BJ (cell line): ENCODE measurements at regions not wholly inside any gene's neighbourhood (a gene's known extent, or its start where the extent isn't known, plus 50 kb on each side); places are given as distances from the start of the nearest gene placed in this dataset.

ENCODE experiments used
- CTCF ChIA-PET: fragments of 350-600 bp; formaldehyde crosslinking; extraction: SDS; loops from one replicate; lab custom pipeline; 2021; ENCODE audit warnings: antibody characterized with exemption, inconsistent platforms; lab: Yijun Ruan, JAX
- POLR2A ChIA-PET: fragments of 300-600 bp; sonication (Branson Sonifier 250); formaldehyde crosslinking; extraction: SDS; loops from one replicate; lab custom pipeline; 2021; ENCODE audit warnings: antibody characterized with exemption; lab: Charles Lee
- DNase-seq: peaks from one replicate; pipeline ENCODE4 v3.0.0-alpha.2; 2011; ENCODE audit warnings: low read depth
- H3K27me3 ChIP-seq: 2 replicates; pipeline ENCODE4 v1.6.0; 2011; ENCODE audit warnings: low read length; ENCODE audit not compliant: control insufficient read depth, insufficient read depth
- H3K36me3 ChIP-seq: 2 replicates; pipeline ENCODE4 v1.5.1; 2011; ENCODE audit warnings: low read length; ENCODE audit not compliant: control insufficient read depth, insufficient read depth
- H3K4me3 ChIP-seq: 2 replicates; pipeline ENCODE4 v1.5.1; 2011; ENCODE audit warnings: low read depth, mild to moderate bottlenecking, control low read depth, low read length
- TF ChIP-seq, protein P1 (sequence below): IDR thresholded peaks from 2 replicates; pipeline ENCODE4 v1.5.1; 2011; ENCODE audit warnings: low read depth, mild to moderate bottlenecking, control low read depth, inconsistent platforms, low read length, moderate library complexity; ENCODE audit not compliant: insufficient read depth

DNA sequence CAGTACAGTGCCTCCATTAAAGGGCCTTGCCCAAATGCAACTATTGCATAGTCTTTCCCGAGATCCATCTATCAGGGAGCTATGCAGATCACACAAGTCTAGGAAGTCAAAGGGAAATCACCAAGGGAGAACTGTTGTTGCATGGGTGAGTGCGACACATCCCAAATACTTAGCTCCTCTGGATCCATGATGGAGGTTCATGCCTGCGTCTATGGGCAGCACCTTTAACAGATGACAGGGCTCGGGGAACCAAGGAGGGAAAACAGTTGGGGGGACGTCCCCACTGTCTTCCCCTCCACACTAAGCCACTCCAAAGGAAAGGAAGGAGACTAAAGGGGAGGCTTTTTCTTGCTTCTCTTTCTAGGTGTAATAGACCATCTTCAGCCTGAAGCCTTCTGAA lies 552.8 kb upstream of the PKDCC start:
- Histone ChIP-seq H3K27me3 (no peaks in the 10 kb centered on the region), H3K36me3 (no peaks in the 10 kb centered on the region), H3K4me3 (no peak overlapping the region)
- TF ChIP-seq, protein P1, sequence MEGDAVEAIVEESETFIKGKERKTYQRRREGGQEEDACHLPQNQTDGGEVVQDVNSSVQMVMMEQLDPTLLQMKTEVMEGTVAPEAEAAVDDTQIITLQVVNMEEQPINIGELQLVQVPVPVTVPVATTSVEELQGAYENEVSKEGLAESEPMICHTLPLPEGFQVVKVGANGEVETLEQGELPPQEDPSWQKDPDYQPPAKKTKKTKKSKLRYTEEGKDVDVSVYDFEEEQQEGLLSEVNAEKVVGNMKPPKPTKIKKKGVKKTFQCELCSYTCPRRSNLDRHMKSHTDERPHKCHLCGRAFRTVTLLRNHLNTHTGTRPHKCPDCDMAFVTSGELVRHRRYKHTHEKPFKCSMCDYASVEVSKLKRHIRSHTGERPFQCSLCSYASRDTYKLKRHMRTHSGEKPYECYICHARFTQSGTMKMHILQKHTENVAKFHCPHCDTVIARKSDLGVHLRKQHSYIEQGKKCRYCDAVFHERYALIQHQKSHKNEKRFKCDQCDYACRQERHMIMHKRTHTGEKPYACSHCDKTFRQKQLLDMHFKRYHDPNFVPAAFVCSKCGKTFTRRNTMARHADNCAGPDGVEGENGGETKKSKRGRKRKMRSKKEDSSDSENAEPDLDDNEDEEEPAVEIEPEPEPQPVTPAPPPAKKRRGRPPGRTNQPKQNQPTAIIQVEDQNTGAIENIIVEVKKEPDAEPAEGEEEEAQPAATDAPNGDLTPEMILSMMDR, result no peak
- no peak for DNase-seq
- ChIA-PET POLR2A (no interaction called here), CTCF (no interaction called here)

DNA sequence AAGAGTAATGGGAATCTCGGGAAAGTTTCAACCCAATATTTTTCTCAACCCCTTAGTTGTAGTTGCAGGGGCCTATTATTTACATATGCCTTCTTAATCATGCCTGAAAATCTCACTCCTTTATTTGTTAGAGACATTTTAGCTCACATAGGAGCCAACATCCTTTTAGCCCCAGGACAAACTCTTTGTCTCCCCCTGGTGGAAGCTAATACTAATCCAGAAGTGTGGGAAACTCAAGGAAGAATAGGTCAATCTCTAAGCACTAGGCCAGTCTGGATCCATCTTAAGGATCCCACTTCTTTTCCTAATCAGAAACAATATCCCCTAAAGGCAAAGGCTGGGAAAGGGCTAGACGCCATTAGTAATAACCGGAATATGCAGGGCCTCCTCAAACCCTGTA lies 550.9 kb upstream of the PKDCC start:
- ChIA-PET POLR2A (no interaction called here), CTCF (no interaction called here)
- TF ChIP-seq, protein P1, result no peak
- H3K36me3 ChIP-seq, result no peaks in the 10 kb centered on the region
- DNase-seq, result no peak
- no peak overlapping the region for H3K4me3 ChIP-seq
- no peaks in the 10 kb centered on the region for H3K27me3 ChIP-seq

DNA sequence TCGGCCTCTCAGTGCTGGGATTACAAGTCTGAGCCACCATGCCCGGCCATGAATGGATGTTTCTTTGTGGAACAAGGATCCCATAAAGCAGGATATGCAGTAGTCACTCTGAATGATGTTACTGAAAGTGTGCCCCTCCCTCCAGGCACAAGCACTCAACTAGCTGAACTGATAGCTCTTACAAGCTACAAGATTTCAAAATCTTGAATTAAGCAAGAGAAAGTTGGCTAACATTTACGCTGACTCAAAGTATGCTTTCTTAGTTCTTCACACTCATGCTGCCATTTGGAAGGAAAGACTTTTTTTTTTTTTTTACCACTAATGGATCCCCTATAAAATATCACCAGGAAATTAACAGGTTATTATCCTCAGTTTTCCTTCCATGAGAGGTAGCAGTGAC lies 549.0 kb upstream of the PKDCC start:
- TF ChIP-seq, protein P1, result no peak
- DNase-seq, result no peak
- ChIA-PET POLR2A (no interaction called here), CTCF (interaction anchor here (1.0 kb wide), 1 partner anchor 29 kb away, joined by 3 read pairs; no protein-coding TSS in a partner anchor)
- H3K36me3 ChIP-seq, result no peaks in the 10 kb centered on the region
- no peak overlapping the region for H3K4me3 ChIP-seq
- no peaks in the 10 kb centered on the region for H3K27me3 ChIP-seq

DNA sequence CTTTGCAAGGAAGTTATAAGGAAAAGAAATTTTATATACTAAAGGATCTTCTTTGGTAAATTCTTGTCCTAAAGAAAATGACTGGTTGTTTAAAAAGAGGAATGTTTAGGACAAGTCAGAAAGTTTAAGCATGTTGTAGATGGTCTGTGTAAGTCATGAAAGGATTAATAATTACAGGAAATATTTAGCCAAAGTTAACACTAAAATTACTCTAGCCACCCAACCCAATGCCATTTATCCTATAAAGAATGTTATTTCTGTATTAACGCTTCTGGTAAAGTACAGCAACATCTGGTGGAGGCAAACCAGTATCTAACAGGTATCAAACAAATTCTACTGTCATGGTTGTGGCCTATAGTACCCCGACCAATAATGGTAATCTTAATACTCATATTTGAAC lies 546.9 kb upstream of the PKDCC start:
- TF ChIP-seq, protein P1, result no peak
- DNase-seq, result no peak
- no peaks in the 10 kb centered on the region for H3K27me3 ChIP-seq
- ChIA-PET POLR2A (no interaction called here), CTCF (no interaction called here)
- H3K36me3 ChIP-seq, result no peaks in the 10 kb centered on the region
- H3K4me3 ChIP-seq, result no peak overlapping the region

DNA sequence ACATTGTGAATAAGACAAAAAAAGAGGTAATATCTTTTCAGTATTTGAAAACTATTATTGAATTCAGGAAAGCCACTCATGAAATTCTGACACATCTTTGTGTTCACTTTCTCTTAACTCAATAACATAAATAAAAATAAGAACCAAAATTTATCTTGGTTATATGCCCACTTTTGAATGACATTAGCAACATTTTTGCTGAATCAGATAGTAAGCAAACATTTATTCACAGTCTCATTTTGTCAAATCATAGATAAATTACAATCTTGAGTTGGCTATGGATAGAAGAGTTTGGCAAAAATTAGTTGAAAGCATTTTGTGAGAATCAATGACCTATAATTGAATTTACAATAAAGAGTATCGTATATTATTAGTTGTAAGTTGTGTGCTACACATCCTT lies 545.1 kb upstream of the PKDCC start:
- H3K4me3 ChIP-seq, result no peak overlapping the region
- CTCF ChIA-PET, result no interaction called here
- POLR2A ChIA-PET, result no interaction called here
- H3K36me3 ChIP-seq, result no peaks in the 10 kb centered on the region
- H3K27me3 ChIP-seq, result no peaks in the 10 kb centered on the region
- no peak for DNase-seq
- TF ChIP-seq, protein P1, result no peak
